ENCODE measurements at regions not wholly inside any gene's neighbourhood (a gene's known extent, or its start where the extent isn't known, plus 50 kb on each side); places are given as distances from the start of the nearest gene placed in this dataset.

GRCh38 chr21:26719750-26720149 lies 125.5 kb downstream of the ADAMTS1 start:
- TF ChIP-seq, protein P1, sequence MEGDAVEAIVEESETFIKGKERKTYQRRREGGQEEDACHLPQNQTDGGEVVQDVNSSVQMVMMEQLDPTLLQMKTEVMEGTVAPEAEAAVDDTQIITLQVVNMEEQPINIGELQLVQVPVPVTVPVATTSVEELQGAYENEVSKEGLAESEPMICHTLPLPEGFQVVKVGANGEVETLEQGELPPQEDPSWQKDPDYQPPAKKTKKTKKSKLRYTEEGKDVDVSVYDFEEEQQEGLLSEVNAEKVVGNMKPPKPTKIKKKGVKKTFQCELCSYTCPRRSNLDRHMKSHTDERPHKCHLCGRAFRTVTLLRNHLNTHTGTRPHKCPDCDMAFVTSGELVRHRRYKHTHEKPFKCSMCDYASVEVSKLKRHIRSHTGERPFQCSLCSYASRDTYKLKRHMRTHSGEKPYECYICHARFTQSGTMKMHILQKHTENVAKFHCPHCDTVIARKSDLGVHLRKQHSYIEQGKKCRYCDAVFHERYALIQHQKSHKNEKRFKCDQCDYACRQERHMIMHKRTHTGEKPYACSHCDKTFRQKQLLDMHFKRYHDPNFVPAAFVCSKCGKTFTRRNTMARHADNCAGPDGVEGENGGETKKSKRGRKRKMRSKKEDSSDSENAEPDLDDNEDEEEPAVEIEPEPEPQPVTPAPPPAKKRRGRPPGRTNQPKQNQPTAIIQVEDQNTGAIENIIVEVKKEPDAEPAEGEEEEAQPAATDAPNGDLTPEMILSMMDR (IDR thresholded peaks at IDR 0.05; ENCODE audit: low read depth, low read length, missing control alignments): no peak
- DNase-seq (ENCODE audit: low read depth): no peak
- in situ Hi-C loops (cut with HindIII; ENCODE audit: low sequenced_read_pairs): no loop called here

DNA sequence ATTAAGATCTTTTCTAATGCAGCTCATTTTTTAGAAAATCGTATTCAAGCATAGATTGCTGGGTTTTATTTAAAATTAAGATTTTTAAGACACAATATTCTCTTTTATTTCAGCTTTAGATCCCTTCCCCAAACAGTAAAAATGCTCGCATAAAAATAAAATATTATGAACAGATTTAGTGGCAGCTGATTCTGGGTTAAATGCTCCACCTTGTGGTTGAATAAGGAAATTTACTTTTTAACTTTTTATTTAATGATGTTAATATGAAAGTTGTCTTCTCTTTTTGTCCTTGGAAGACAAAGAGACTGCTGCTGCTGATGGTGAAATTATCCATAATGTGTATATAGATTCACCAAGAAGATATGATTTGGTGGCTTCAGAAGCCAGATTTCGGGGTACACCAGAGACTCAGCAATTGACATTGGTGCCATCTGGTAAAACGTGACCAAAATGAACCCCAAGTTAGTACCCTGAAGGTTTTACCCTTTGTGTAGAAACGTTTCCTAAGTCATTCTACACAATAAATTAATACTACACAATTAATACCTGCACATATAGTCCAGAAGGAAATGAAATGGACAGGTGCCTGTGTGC lies 128.0 kb downstream of the ADAMTS1 start:
- in situ Hi-C loops (cut with HindIII; ENCODE audit: low sequenced_read_pairs): no loop called here
- TF ChIP-seq, protein P1 (IDR thresholded peaks at IDR 0.05; ENCODE audit: low read depth, low read length, missing control alignments): no peak
- no peak overlapping the region for H3K4me3 ChIP-seq (ENCODE audit: low read depth, low read length)
- peak; percentile 11 for DNase-seq (ENCODE audit: low read depth)

More at GRCh38 chr21:26719750-26720149, 125.5 kb downstream of the ADAMTS1 start:
- H3K4me3 ChIP-seq (ENCODE audit: low read depth, low read length): no peak overlapping the region

GRCh38 chr21:26715878-26716506 lies 129.2 kb downstream of the ADAMTS1 start:
- DNase-seq (ENCODE audit: low read depth): peak; percentile 31
- H3K4me3 ChIP-seq (ENCODE audit: low read depth, low read length): no peak overlapping the region
- TF ChIP-seq, protein P1 (IDR thresholded peaks at IDR 0.05; ENCODE audit: low read depth, low read length, missing control alignments): peak; percentile 92
- in situ Hi-C loops (cut with HindIII; ENCODE audit: low sequenced_read_pairs): no loop called here

DNA sequence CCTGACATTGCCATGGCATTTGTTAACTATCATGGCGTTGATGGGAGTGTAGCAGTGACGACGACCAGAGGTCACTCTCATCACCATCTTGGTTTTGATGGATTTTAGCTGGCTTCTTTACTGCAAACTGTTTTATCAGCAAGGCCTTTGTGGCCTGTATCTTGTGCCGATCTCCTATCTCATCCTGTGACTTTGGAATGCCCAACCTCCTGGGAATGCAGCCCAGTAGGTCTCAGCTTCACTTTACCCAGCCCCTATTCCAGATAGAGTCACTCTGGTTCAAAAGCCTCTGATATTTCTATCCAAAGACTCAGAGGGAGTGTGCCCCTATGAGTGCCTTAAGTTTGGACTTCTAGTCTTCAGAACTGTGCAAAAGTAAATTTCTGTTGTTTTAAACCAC lies 130.1 kb downstream of the ADAMTS1 start:
- TF ChIP-seq, protein P1 (IDR thresholded peaks at IDR 0.05; ENCODE audit: low read depth, low read length, missing control alignments): no peak
- in situ Hi-C loops (cut with HindIII; ENCODE audit: low sequenced_read_pairs): no loop called here
- DNase-seq (ENCODE audit: low read depth): no peak
- H3K4me3 ChIP-seq (ENCODE audit: low read depth, low read length): no peak overlapping the region

DNA sequence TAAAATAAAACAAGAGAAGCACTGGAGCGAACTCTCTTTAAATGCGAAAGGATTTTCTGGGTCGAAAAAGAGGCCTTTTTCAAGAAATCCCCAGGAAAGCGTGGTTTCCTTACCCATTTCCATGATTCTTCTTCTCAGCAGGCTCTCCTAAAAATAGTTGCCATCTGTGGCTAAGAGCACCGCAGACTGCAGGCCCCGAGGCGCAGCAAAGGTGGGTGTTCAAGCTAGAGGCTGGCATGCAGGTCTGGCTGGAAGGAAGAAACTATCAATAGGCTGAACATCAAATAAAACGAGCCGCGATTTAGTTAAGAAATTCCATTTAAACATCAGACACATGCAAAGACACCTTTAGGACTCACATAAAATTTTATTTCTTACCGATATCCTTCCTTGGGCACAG lies 135.1 kb downstream of the ADAMTS1 start:
- H3K4me3 ChIP-seq (ENCODE audit: low read depth, low read length): no peak overlapping the region
- in situ Hi-C loops (cut with HindIII; ENCODE audit: low sequenced_read_pairs): no loop called here
- DNase-seq (ENCODE audit: low read depth): no peak
- TF ChIP-seq, protein P1 (IDR thresholded peaks at IDR 0.05; ENCODE audit: low read depth, low read length, missing control alignments): no peak

DNA sequence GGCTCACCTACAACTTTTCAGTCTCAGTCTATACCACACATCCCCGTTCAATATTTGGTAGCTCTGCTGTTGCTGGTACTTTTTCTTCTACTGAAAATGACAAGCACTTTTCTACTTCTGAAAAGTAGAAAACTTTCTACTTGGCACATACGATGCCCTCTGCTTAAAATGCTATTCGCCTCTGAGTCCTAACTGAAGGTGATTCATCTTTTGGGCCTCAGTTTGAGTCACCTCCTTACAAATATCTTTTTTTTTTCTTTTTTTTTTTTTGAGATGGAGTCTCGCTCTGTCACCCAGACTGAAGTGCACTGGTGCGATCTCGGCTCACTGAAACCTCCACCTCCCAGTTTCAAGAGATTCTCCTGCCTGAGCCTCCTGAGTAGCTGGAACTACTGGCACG lies 136.0 kb upstream of the CYYR1 start:
- TF ChIP-seq, protein P1 (IDR thresholded peaks at IDR 0.05; ENCODE audit: low read depth, low read length, missing control alignments): no peak

More for the DNA sequence above, 136.0 kb upstream of the CYYR1 start:
- in situ Hi-C loops (cut with HindIII; ENCODE audit: low sequenced_read_pairs): no loop called here
- no peak overlapping the region for H3K4me3 ChIP-seq (ENCODE audit: low read depth, low read length)
- no peak for DNase-seq (ENCODE audit: low read depth)
